ENCODE measurements at regions not wholly inside any gene's neighbourhood (a gene's known extent, or its start where the extent isn't known, plus 50 kb on each side); places are given as distances from the start of the nearest gene placed in this dataset.
A peak's percentile ranks its signal among the peaks of the same experiment; 100 is the strongest.
"Not testable (repeated sequence)": the region's sequence is repeated elsewhere in the genome, so short reads cannot be mapped to it uniquely, and the experiment has no call there.

DNA sequence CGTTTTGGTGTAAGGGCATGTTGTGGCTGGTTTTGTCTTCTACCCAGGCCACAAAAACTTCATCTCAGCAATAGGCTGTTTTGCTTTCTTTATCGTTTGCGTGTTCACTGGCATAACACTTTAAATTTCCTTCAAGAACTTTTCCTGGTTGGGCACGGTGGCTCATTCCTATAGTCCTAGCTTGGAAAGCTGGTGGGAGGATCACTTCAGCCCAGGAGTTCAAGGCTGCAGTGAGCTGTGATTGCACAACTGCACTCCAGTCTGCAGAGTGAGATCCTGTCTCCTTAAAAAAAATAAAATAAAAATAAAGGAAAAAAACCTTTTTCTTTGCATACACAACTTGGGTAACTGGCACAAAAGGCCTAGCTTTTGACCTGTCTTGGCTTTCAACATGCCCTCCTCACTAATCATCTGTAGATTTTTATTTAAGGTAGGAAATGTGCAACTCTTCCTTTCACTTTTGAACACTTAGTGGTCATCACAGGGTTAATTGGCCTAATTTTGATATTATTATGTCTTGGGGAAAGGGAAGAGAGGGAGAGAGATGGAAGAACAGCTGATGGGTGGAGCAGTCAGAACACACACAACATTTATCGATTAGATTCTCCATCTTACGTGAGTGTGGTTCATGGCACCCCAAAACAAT lies 78.9 kb upstream of the PSMA6 start:
- DNase-seq = no peak
- H3K4me3 ChIP-seq (ENCODE audit: low read depth, low read length) = no peak overlapping the region
- TF ChIP-seq, protein P1, sequence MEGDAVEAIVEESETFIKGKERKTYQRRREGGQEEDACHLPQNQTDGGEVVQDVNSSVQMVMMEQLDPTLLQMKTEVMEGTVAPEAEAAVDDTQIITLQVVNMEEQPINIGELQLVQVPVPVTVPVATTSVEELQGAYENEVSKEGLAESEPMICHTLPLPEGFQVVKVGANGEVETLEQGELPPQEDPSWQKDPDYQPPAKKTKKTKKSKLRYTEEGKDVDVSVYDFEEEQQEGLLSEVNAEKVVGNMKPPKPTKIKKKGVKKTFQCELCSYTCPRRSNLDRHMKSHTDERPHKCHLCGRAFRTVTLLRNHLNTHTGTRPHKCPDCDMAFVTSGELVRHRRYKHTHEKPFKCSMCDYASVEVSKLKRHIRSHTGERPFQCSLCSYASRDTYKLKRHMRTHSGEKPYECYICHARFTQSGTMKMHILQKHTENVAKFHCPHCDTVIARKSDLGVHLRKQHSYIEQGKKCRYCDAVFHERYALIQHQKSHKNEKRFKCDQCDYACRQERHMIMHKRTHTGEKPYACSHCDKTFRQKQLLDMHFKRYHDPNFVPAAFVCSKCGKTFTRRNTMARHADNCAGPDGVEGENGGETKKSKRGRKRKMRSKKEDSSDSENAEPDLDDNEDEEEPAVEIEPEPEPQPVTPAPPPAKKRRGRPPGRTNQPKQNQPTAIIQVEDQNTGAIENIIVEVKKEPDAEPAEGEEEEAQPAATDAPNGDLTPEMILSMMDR (IDR thresholded peaks at IDR 0.05; ENCODE audit: low read depth, low read length) = no peak
- no peaks in the 10 kb centered on the region for H3K27me3 ChIP-seq
- no peaks in the 10 kb centered on the region for H3K36me3 ChIP-seq
- no peaks in the 10 kb centered on the region for H3K4me1 ChIP-seq
- no peaks in the 10 kb centered on the region for H3K9me3 ChIP-seq

DNA sequence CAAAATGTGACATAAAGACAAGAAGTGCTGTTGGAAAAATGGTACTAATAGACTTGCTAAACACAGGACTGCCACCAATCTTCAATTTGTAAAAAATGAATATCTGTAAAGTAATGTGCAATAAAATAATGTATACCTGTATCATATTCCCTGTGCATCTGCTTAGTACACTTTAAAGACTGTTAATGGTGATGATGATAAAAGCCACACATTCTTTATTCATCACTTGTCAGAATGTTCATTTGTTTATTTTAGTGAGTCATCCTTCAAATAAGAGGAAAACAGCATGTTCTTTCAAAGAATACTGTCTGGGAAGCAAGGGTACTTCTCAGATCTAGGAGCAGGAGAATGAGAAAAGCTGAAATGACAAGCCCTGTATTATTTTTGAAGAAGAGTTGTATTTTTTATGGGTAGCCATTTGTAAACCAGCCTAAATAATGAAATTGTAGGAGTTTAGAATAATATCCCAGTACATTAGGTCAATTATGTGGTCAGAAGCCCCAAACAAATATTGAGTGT lies 78.3 kb upstream of the PSMA6 start:
- no peaks in the 10 kb centered on the region for H3K27me3 ChIP-seq
- TF ChIP-seq, protein P1 (IDR thresholded peaks at IDR 0.05; ENCODE audit: low read depth, low read length) = no peak
- H3K36me3 ChIP-seq = no peaks in the 10 kb centered on the region
- no peak overlapping the region for H3K4me3 ChIP-seq (ENCODE audit: low read depth, low read length)
- no peak for DNase-seq
- H3K4me1 ChIP-seq = no peaks in the 10 kb centered on the region
- no peaks in the 10 kb centered on the region for H3K9me3 ChIP-seq

DNA sequence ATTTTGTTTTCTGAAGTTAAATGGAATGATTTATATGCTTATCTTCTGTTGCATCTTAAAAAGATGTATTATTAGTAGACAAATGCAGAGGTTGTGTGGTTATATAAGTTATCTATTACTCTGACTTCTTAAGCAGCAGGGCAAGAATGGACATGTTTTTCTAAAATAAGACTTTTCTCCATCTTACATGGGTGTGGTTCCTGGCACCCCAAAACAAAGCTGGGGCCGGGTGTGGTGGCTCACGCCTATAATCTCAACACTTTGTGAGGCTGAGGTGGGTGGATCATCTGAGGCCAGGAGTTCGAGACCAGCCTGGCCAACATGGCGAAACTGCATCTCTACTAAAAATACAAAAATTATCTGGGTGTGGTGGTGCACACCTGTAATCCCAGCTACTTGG lies 77.8 kb upstream of the PSMA6 start:
- H3K4me3 ChIP-seq (ENCODE audit: low read depth, low read length); H3K9me3 ChIP-seq; H3K36me3 ChIP-seq; H3K4me1 ChIP-seq; DNase-seq; H3K27me3 ChIP-seq: not testable (repeated sequence)

GRCh38 chr14:35215110-35215813 lies 76.9 kb upstream of the PSMA6 start:
- TF ChIP-seq, protein P1 (IDR thresholded peaks at IDR 0.05; ENCODE audit: low read depth, low read length) = peak; percentile 45
- no peak overlapping the region for H3K4me3 ChIP-seq (ENCODE audit: low read depth, low read length)
- no peaks in the 10 kb centered on the region for H3K4me1 ChIP-seq
- no peak for DNase-seq
- H3K27me3 ChIP-seq = no peaks in the 10 kb centered on the region
- H3K36me3 ChIP-seq = no peaks in the 10 kb centered on the region
- H3K9me3 ChIP-seq = no peaks in the 10 kb centered on the region

DNA sequence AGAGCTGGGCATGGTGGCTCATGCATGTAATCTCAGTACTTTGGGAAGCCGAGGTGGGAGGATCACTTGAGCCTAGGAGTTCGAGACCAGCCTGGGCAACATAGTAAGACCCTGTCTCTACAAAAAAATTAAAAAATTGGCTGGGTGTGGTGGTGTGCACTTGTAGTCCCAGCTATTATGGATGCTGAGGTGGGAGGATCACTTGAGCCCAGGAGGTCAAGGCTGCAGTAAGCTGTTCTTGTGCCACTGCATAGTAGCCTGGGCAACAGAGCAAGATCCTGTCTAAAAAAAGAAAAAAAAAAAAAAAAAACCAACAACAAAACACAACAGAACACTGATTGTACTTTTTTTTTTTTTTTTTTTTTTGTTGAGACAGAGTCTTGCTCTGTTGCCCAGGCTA lies 74.0 kb upstream of the PSMA6 start:
- not testable (repeated sequence) for H3K9me3 ChIP-seq; H3K4me3 ChIP-seq (ENCODE audit: low read depth, low read length); H3K36me3 ChIP-seq; H3K27me3 ChIP-seq; DNase-seq; H3K4me1 ChIP-seq

GRCh38 chr14:35218963-35219362 lies 73.2 kb upstream of the PSMA6 start:
- TF ChIP-seq, protein P1 (IDR thresholded peaks at IDR 0.05; ENCODE audit: low read depth, low read length) = no peak

GRCh38 chr14:35220027-35220676 lies 72.0 kb upstream of the PSMA6 start:
- TF ChIP-seq, protein P1 (IDR thresholded peaks at IDR 0.05; ENCODE audit: low read depth, low read length) = no peak
- H3K27me3 ChIP-seq = no peaks in the 10 kb centered on the region
- H3K36me3 ChIP-seq = no peaks in the 10 kb centered on the region
- no peak for DNase-seq
- H3K4me1 ChIP-seq = no peaks in the 10 kb centered on the region
- H3K9me3 ChIP-seq = no peaks in the 10 kb centered on the region
- H3K4me3 ChIP-seq (ENCODE audit: low read depth, low read length) = no peak overlapping the region

More at GRCh38 chr14:35218963-35219362, 73.2 kb upstream of the PSMA6 start:
- Histone ChIP-seq H3K36me3 (no peaks in the 10 kb centered on the region), H3K4me1 (no peaks in the 10 kb centered on the region), H3K9me3 (no peaks in the 10 kb centered on the region), H3K4me3 (ENCODE audit: low read depth, low read length) (no peak overlapping the region), H3K27me3 (no peaks in the 10 kb centered on the region)
- DNase-seq = no peak
